Activated CD4-positive, alpha-beta T cell treated with anti-CD3 and anti-CD28 coated beads, Interleukin-2, amount 10 ng/mL, durations not matched to agents 24 days and 14 days (primary cell): ENCODE measurements at regions not wholly inside any gene's neighbourhood (a gene's known extent, or its start where the extent isn't known, plus 50 kb on each side); places are given as distances from the start of the nearest gene placed in this dataset.
"Not testable (repeated sequence)": the region's sequence is repeated elsewhere in the genome, so short reads cannot be mapped to it uniquely, and the experiment has no call there.

Experiments
- DNase-seq: peaks from one replicate; pipeline ENCODE4 v3.0.0; 2022
- H3K27ac Mint-ChIP-seq: one replicate; pipeline ENCODE4 v1.8.0; 2022; ENCODE audit warnings: mild to moderate bottlenecking, mixed read lengths
- H3K27me3 Mint-ChIP-seq: one replicate; pipeline ENCODE4 v1.8.0; 2022; ENCODE audit warnings: mixed read lengths
- H3K36me3 Mint-ChIP-seq: one replicate; pipeline ENCODE4 v1.8.0; 2022; ENCODE audit warnings: low read depth, mild to moderate bottlenecking, mixed read lengths
- H3K4me1 Mint-ChIP-seq: one replicate; pipeline ENCODE4 v1.8.0; 2021; ENCODE audit warnings: mixed read lengths
- H3K4me3 Mint-ChIP-seq: one replicate; pipeline ENCODE4 v1.8.0; 2022; ENCODE audit warnings: mild to moderate bottlenecking, moderate library complexity, mixed read lengths
- H3K9me3 Mint-ChIP-seq: one replicate; pipeline ENCODE4 v1.8.0; 2021; ENCODE audit warnings: mixed read lengths
- intact Hi-C: fragments of 100-400 bp; cut with micrococcal nuclease; formaldehyde crosslinking; loops from one replicate; pipeline ENCODE4 v1.15.1; 2023

DNA sequence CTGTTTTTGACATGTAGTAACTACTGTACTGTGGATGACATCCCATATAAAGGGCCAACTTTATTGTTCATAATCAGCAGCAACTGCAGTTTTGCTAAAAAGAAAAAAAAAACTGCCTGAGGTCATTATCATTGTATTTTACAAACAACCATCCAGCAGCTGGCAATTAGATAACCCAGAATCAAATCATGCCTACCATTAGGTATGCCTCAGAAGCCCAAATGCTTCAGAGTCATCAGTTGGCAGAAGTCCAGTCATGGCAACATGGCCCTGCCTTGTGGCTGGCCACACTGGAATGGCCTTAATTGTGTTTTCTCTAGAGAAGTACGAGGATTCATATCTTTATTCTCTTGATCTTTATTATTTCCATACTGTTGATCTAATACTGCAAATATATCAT, 462.4 kb upstream of the NRSN1 start:
- no peak overlapping the region for H3K4me3 Mint-ChIP-seq
- no peaks in the 10 kb centered on the region for H3K4me1 Mint-ChIP-seq
- H3K36me3 Mint-ChIP-seq = no peaks in the 10 kb centered on the region
- no peak for DNase-seq
- H3K9me3 Mint-ChIP-seq = peaks cover 5% of the 10 kb centered on the region
- intact Hi-C loops = no loop called here
- H3K27me3 Mint-ChIP-seq = no peaks in the 10 kb centered on the region
- no peak overlapping the region for H3K27ac Mint-ChIP-seq

DNA sequence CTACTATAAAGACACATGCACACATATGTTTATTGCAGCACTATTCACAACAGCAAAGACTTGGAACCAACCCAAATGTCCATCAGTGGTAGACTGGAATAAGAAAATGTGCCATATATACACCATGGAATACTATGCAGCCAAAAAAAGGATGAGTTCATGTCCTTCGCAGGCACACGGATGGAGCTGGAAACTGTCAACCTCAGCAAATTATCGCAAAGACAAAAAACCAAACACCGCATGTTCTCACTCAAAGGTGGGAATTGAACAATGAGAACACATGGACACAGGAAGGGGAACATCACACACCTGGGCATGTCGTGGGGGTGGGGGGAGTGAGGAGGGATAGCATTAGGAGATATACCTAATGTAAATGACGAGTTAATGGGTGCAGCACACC, 460.1 kb upstream of the NRSN1 start:
- H3K4me3 Mint-ChIP-seq, H3K27me3 Mint-ChIP-seq, H3K9me3 Mint-ChIP-seq, intact Hi-C loops, H3K36me3 Mint-ChIP-seq, H3K4me1 Mint-ChIP-seq, H3K27ac Mint-ChIP-seq, DNase-seq: not testable (repeated sequence)

DNA sequence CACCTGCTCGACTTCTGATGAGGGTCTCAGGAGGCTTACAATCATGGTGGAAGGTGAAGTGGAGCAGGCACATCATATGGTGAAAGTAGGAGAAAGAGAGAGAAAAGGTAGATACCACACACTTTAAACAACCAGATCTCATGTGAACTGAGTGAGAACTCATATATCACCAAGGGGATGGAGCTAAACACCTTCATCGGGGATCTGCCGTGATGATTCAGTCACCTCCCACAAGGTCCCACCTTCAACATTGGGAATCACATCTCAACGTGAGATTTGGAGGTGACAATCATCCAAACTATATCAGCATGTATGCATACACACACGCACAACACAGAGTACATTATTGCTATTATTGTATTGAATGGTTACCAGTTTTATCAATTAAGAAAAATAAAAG, 453.3 kb upstream of the NRSN1 start:
- no peaks in the 10 kb centered on the region for H3K4me1 Mint-ChIP-seq
- H3K27ac Mint-ChIP-seq = no peak overlapping the region
- DNase-seq = no peak
- no peak overlapping the region for H3K4me3 Mint-ChIP-seq
- peaks cover 15% of the 10 kb centered on the region for H3K9me3 Mint-ChIP-seq
- H3K27me3 Mint-ChIP-seq = no peaks in the 10 kb centered on the region
- no peaks in the 10 kb centered on the region for H3K36me3 Mint-ChIP-seq
- intact Hi-C loops = no loop called here

DNA sequence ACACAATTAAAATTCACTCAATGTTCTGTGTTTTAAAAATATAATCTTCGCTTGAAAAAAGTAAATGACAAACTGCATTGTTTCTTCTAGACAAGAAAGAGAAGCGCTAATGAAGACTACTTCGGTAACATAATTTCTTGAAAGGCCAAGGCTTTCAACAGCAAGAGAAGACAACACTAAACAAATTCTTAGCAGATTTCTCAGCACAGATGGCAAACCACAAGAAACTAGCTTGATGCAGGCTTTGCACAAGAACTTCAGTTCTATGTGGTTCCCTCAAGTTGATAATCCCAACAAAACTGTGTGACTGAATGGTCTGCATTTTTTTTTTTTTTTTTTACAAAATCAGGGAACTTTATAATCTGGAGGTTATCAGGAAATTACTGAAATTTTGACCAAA, 447.4 kb upstream of the NRSN1 start:
- DNase-seq = no peak
- H3K4me1 Mint-ChIP-seq = no peaks in the 10 kb centered on the region
- no peak overlapping the region for H3K27ac Mint-ChIP-seq
- H3K36me3 Mint-ChIP-seq = no peaks in the 10 kb centered on the region
- intact Hi-C loops = no loop called here
- peaks cover 4% of the 10 kb centered on the region for H3K9me3 Mint-ChIP-seq
- H3K27me3 Mint-ChIP-seq = no peaks in the 10 kb centered on the region
- no peak overlapping the region for H3K4me3 Mint-ChIP-seq

DNA sequence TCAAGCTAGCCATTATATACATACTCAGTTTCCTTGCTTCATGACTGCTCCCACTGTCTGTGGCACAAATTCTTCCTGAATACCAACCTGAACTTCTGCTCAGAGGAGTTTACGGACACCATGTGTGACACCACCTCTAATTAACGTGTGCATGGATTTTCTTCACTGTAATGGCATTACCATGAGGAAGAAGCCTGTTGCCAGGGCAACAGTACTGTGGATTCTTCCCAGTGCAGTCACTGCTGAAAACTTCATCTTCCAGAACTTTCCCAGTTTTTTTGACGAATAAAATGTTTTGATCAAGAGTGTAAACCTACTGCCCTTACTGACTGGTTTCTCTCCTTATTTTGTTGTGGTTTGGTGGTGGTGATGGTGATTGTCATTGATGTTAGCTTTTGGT, 444.3 kb upstream of the NRSN1 start:
- Mint-ChIP-seq H3K27me3 (no peaks in the 10 kb centered on the region), H3K9me3 (no peaks in the 10 kb centered on the region), H3K27ac (no peak overlapping the region), H3K4me3 (no peak overlapping the region), H3K36me3 (no peaks in the 10 kb centered on the region), H3K4me1 (no peaks in the 10 kb centered on the region)
- DNase-seq = no peak
- intact Hi-C loops = no loop called here

DNA sequence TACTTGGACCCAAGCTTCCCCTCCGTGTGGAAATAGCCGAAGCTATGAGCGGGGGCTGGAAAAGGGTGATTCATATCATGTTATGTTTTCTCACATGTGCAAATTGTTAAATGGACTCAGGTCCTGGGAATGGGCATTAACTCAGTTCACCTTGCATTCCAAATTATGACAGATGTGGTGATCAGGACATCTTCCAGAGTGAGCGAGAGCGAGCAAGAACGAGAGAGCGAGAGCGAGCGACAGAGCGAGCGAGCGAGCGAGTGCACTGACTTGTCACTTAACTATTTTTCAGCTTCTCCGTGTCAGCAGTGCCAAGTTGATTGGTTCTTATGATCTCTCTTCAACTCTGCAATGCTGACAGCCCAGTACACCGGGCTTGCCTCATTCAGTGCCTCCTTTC, 437.4 kb upstream of the NRSN1 start:
- DNase-seq = no peak
- Mint-ChIP-seq H3K27ac (no peak overlapping the region), H3K9me3 (no peaks in the 10 kb centered on the region), H3K36me3 (no peaks in the 10 kb centered on the region), H3K27me3 (no peaks in the 10 kb centered on the region), H3K4me1 (no peaks in the 10 kb centered on the region), H3K4me3 (no peak overlapping the region)
- intact Hi-C loops = no loop called here

DNA sequence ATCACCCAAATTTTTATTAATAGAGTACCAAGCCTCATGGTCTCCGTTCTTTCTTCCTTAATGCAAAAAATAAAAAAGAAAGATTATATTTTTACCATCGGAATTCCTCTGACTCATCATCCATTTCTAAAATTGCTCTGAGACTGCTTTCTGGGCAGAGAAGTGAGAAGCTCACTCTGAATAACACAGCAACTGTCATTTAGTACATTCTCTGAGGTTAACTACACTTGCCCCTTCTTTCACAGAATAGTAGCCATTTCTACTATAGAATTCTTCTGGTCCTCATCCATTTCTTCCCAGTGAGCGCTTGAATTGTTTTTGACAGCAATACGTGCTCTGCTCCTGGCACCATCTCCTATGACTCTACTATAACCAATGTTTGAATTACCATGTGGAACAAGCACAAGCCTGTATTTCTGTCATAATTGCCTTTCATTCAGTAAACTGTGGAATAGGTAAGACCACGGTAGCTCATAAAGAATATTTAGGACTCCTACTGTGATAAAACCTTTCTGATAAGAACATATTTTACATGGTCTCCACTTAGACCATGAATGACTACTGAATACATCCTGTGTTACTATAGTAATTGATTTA, 435.5 kb upstream of the NRSN1 start:
- intact Hi-C loops = no loop called here
- H3K27me3 Mint-ChIP-seq = no peaks in the 10 kb centered on the region
- no peak overlapping the region for H3K4me3 Mint-ChIP-seq
- DNase-seq = no peak
- no peaks in the 10 kb centered on the region for H3K9me3 Mint-ChIP-seq
- no peaks in the 10 kb centered on the region for H3K36me3 Mint-ChIP-seq
- no peaks in the 10 kb centered on the region for H3K4me1 Mint-ChIP-seq
- H3K27ac Mint-ChIP-seq = no peak overlapping the region

DNA sequence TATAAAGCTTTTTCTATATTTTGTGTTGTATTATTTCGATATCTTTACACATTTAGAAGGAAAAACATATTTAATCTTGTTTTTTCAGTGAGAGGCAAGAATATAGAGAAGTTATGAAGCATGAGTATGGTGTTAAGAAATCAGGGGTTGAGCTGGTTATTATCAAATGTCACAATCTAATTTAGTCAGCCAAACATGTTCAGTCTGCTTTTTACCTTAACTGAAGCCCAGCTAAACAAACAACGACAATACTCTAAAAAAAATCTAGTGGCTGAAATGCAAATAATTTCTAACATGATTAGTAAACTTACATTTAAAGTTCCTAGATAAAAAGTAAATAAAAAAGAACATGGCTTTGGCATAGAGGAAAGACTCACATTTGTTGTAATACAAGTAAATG, 433.8 kb upstream of the NRSN1 start:
- H3K4me1 Mint-ChIP-seq = no peaks in the 10 kb centered on the region
- no peak overlapping the region for H3K4me3 Mint-ChIP-seq
- no peaks in the 10 kb centered on the region for H3K27me3 Mint-ChIP-seq
- H3K9me3 Mint-ChIP-seq = no peaks in the 10 kb centered on the region
- H3K36me3 Mint-ChIP-seq = no peaks in the 10 kb centered on the region
- no peak for DNase-seq
- H3K27ac Mint-ChIP-seq = no peak overlapping the region
- intact Hi-C loops = no loop called here

DNA sequence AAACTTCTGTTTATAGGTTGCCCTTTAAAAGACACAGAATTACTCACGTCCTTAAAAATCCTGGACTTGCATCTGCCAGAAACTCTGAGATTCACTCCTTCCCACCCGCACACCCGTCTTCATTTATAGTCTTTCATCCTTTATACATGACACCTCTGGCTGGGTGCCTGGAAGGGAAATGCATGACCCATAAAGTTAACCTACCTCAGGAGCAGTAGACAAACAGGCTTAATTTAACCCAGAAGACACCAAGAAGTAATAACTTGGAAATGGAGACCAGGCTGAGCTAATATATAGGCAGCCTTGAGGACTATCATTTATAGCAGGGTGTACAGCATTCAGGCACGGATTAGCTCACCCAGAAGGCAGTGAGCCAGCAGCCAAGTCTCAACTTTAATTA, 429.0 kb upstream of the NRSN1 start:
- H3K4me3 Mint-ChIP-seq = no peak overlapping the region
- DNase-seq = no peak
- intact Hi-C loops = no loop called here
- no peaks in the 10 kb centered on the region for H3K9me3 Mint-ChIP-seq
- no peaks in the 10 kb centered on the region for H3K27me3 Mint-ChIP-seq
- no peaks in the 10 kb centered on the region for H3K4me1 Mint-ChIP-seq
- no peaks in the 10 kb centered on the region for H3K36me3 Mint-ChIP-seq
- no peak overlapping the region for H3K27ac Mint-ChIP-seq

DNA sequence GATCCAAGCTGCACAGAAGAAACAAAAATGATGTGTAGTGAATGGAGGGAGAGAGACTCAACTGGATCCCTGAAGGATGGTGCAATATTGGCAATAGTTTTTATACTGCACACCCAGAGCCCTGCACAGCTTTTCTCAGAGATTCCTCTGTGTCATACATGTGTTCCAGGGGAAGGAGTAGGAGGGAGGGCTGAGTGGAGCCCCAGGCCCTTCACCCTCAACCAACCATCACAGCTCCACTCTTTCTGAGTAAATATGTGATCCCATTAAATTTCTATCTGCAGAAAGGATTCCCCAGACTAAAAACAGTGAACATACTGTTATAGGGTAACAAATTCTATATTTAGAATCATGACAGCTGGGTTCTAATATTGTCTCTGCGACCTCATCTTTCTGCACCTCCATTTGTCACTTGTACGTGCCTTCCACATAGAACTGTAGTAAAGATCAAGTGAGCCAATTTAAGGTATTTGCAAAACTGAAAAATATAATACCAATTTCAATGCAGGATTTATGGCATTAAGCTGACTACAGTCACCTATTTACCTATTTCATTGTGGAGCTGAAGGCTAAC, 421.4 kb upstream of the NRSN1 start:
- H3K27ac Mint-ChIP-seq = no peak overlapping the region

DNA sequence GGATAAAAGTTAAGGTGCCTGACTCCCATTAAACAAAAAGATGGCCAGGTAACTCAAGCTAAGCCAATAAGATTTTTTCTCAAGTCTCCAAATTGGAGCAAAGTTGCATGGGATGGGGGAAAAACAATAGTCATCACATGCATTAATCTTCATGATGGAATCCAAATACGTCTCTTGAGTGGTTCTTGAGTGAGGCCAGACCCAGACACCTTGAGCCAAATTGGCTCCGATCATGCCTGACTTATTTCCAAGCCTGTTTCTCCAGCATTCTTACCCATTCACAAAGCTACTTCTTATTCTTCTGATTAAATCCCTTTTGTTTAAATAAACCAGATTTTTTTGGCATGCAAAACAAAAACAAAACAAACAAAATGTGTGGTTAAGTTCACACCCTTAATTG, 420.3 kb upstream of the NRSN1 start:
- DNase-seq = no peak
- Mint-ChIP-seq H3K4me3 (no peak overlapping the region), H3K27ac (no peak overlapping the region), H3K36me3 (no peaks in the 10 kb centered on the region), H3K4me1 (no peaks in the 10 kb centered on the region), H3K9me3 (no peaks in the 10 kb centered on the region), H3K27me3 (no peaks in the 10 kb centered on the region)
- intact Hi-C loops = no loop called here

More for the DNA sequence above, 421.4 kb upstream of the NRSN1 start:
- intact Hi-C loops = no loop called here
- Mint-ChIP-seq H3K4me3 (no peak overlapping the region), H3K4me1 (no peaks in the 10 kb centered on the region), H3K36me3 (no peaks in the 10 kb centered on the region), H3K9me3 (no peaks in the 10 kb centered on the region), H3K27me3 (no peaks in the 10 kb centered on the region)
- DNase-seq = no peak

DNA sequence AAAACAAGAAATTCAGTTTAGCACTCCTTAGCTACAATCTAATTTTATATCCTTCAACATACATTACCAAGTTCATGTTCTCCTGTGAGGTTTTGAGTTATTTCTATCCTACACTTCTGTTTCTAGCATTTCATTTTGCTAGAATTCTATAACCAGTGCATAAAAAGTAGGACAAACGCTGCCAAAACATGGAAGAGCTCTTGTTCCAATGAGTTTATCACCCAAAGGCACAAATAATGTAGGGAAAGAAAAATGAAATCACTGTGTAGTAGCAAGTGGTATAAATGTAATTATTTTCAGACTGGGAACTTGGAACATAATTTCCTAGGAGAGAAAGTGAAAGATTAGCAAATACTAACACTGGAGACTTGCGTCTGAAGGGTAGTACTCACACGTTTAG, 413.3 kb upstream of the NRSN1 start:
- H3K36me3 Mint-ChIP-seq = no peaks in the 10 kb centered on the region
- intact Hi-C loops = no loop called here
- DNase-seq = no peak
- no peaks in the 10 kb centered on the region for H3K27me3 Mint-ChIP-seq
- no peaks in the 10 kb centered on the region for H3K4me1 Mint-ChIP-seq
- no peak overlapping the region for H3K27ac Mint-ChIP-seq
- H3K4me3 Mint-ChIP-seq = no peak overlapping the region
- H3K9me3 Mint-ChIP-seq = no peaks in the 10 kb centered on the region

DNA sequence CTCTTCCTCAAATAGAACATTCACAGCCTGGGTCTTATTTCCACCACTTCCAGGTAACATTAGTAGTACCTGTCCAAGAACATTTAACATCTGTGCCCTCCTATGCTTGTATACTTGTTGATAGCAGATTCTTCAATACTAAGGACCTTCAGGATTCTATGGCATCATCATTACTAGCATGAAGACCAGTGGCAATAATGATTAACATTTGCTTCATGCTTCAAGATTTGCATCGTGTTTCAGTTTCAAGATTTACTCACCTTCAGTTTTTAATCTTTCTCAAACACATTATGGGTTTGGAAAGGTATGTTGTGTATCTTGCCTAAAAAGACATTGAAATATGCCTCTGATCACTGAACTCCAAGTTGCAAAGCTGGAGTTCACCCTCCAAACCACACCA, 412.8 kb upstream of the NRSN1 start:
- no peaks in the 10 kb centered on the region for H3K27me3 Mint-ChIP-seq
- no peak for DNase-seq
- no peak overlapping the region for H3K27ac Mint-ChIP-seq
- no peaks in the 10 kb centered on the region for H3K9me3 Mint-ChIP-seq
- no peak overlapping the region for H3K4me3 Mint-ChIP-seq
- intact Hi-C loops = no loop called here
- H3K36me3 Mint-ChIP-seq = no peaks in the 10 kb centered on the region
- H3K4me1 Mint-ChIP-seq = no peaks in the 10 kb centered on the region

DNA sequence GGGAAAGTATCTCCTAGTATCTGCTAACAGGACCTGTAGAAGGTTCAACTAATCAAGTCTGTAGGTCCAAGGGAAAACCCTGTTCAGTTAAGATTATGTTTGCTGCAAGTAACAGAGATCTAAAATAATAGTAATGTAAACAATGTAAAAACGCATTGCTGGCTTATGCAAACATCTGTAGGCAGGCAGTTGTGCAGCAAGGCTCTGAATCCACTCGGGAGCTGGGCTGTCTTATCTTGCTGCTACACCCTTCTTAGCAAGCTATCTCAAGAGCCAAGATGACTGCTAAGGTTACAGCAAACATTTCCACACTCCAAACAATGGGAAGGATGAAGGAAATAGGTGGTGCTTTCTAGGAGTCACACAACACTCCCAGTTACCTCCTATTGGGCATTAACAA, 397.3 kb upstream of the NRSN1 start:
- H3K27ac Mint-ChIP-seq = no peak overlapping the region
- H3K4me1 Mint-ChIP-seq = no peaks in the 10 kb centered on the region
- no peak for DNase-seq
- no peak overlapping the region for H3K4me3 Mint-ChIP-seq
- H3K36me3 Mint-ChIP-seq = no peaks in the 10 kb centered on the region
- H3K9me3 Mint-ChIP-seq = no peaks in the 10 kb centered on the region
- intact Hi-C loops = no loop called here
- H3K27me3 Mint-ChIP-seq = no peaks in the 10 kb centered on the region

DNA sequence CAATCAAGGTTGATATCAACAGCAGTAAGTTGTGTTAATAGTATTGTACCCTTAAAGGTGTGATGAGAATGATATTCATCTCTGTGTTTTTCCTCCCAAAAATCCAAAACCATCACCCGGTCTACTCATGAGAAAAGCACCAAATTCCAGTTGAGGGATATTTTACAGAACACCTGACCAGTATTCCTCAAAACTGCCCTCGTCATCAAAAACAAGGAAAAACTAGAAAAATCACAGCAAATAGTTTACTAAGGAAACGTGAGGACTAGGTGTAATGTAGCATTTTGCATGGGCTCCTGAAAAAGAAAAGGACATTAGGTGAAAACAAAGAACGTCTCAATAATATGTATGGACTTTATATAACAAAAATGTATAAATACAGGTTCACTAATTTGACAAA, 394.4 kb upstream of the NRSN1 start:
- Mint-ChIP-seq H3K27ac (no peak overlapping the region), H3K4me1 (no peaks in the 10 kb centered on the region), H3K36me3 (no peaks in the 10 kb centered on the region), H3K4me3 (no peak overlapping the region), H3K27me3 (no peaks in the 10 kb centered on the region), H3K9me3 (no peaks in the 10 kb centered on the region)
- intact Hi-C loops = no loop called here
- no peak for DNase-seq
